HG02870 (cell line): ENCODE measurements at regions not wholly inside any gene's neighbourhood (a gene's known extent, or its start where the extent isn't known, plus 50 kb on each side); places are given as distances from the start of the nearest gene placed in this dataset.
"Not testable (repeated sequence)": the region's sequence is repeated elsewhere in the genome, so short reads cannot be mapped to it uniquely, and the experiment has no call there.

Source experiments
- ATAC-seq: cut with Tn5 transposase; IDR thresholded peaks from one replicate; pipeline ENCODE4 v1.9.1; 2021; ENCODE audit warnings: mild to moderate bottlenecking, moderate library complexity; ENCODE audit not compliant: unreplicated experiment

- no peak for ATAC-seq
These were observed 137.1 kb upstream of the FOXG1 start for GRCh38 chr14:28629328-28630004.

- ATAC-seq: no peak
These were observed 136.5 kb upstream of the FOXG1 start for GRCh38 chr14:28630100-28630499.

- no peak for ATAC-seq
These were observed 131.2 kb upstream of the FOXG1 start for GRCh38 chr14:28635387-28635786.

GRCh38 chr14:28635816-28636215 is 130.8 kb upstream of the FOXG1 start:
- ATAC-seq: not testable (repeated sequence)

GRCh38 chr14:28641189-28641588 is 125.4 kb upstream of the FOXG1 start:
- not testable (repeated sequence) for ATAC-seq

- no peak for ATAC-seq
These were observed 115.4 kb upstream of the FOXG1 start for GRCh38 chr14:28651148-28651547.

GRCh38 chr14:28652782-28653181 is 113.8 kb upstream of the FOXG1 start:
- no peak for ATAC-seq

GRCh38 chr14:28653521-28653920 is 113.1 kb upstream of the FOXG1 start:
- no peak for ATAC-seq

GRCh38 chr14:28656704-28657255 is 109.8 kb upstream of the FOXG1 start:
- no peak for ATAC-seq

- no peak for ATAC-seq
These were observed 105.3 kb upstream of the FOXG1 start for GRCh38 chr14:28661171-28661772.

GRCh38 chr14:28666961-28667360 is 99.6 kb upstream of the FOXG1 start:
- ATAC-seq: no peak

- ATAC-seq: no peak
These were observed 95.2 kb upstream of the FOXG1 start for GRCh38 chr14:28671425-28671824.

GRCh38 chr14:28673056-28673455 is 93.5 kb upstream of the FOXG1 start:
- ATAC-seq: no peak

GRCh38 chr14:28676479-28676878 is 90.1 kb upstream of the FOXG1 start:
- ATAC-seq: no peak

GRCh38 chr14:28677381-28677780 is 89.2 kb upstream of the FOXG1 start:
- ATAC-seq: no peak

GRCh38 chr14:28678887-28679286 is 87.7 kb upstream of the FOXG1 start:
- ATAC-seq: no peak

- no peak for ATAC-seq
These were observed 84.9 kb upstream of the FOXG1 start for GRCh38 chr14:28681681-28682080.

GRCh38 chr14:28690029-28690692 is 76.4 kb upstream of the FOXG1 start:
- no peak for ATAC-seq

- no peak for ATAC-seq
These were observed 71.5 kb upstream of the FOXG1 start for GRCh38 chr14:28695109-28695508.

GRCh38 chr14:28701733-28702132 is 64.9 kb upstream of the FOXG1 start:
- no peak for ATAC-seq

- no peak for ATAC-seq
These were observed 63.1 kb upstream of the FOXG1 start for GRCh38 chr14:28703482-28703881.

- ATAC-seq: no peak
These were observed 62.4 kb upstream of the FOXG1 start for GRCh38 chr14:28704153-28704552.
